Occipital lobe (tissue), 1 donor: ENCODE measurements at regions not wholly inside any gene's neighbourhood (a gene's known extent, or its start where the extent isn't known, plus 50 kb on each side); places are given as distances from the start of the nearest gene placed in this dataset.

Experiments
- DNase-seq: peaks from one replicate; lab custom pipeline; 2025; lab: John Stamatoyannopoulos, UW

- DNase-seq = no peak
Measured at GRCh38 chr3:59450946-59451763, 401.3 kb upstream of the CFAP20DC start.

- DNase-seq = no peak
Measured at GRCh38 chr3:59450437-59450836, 400.6 kb upstream of the CFAP20DC start.

GRCh38 chr3:59446775-59447465 lies 397.1 kb upstream of the CFAP20DC start:
- DNase-seq = no peak

GRCh38 chr3:59444676-59445075 lies 394.9 kb upstream of the CFAP20DC start:
- DNase-seq = no peak

- DNase-seq = no peak
Measured at GRCh38 chr3:59444294-59444671, 394.5 kb upstream of the CFAP20DC start.

GRCh38 chr3:59443618-59444293 lies 393.9 kb upstream of the CFAP20DC start:
- no peak for DNase-seq

GRCh38 chr3:59442046-59442445 lies 392.2 kb upstream of the CFAP20DC start:
- DNase-seq = no peak

- DNase-seq = no peak
Measured at GRCh38 chr3:59440285-59441028, 390.6 kb upstream of the CFAP20DC start.

GRCh38 chr3:59438492-59438891 lies 388.7 kb upstream of the CFAP20DC start:
- DNase-seq = no peak

- no peak for DNase-seq
Measured at GRCh38 chr3:59436164-59436958, 386.5 kb upstream of the CFAP20DC start.

- no peak for DNase-seq
Measured at GRCh38 chr3:59433546-59433945, 383.7 kb upstream of the CFAP20DC start.

- no peak for DNase-seq
Measured at GRCh38 chr3:59432665-59433064, 382.8 kb upstream of the CFAP20DC start.

- DNase-seq = no peak
Measured at GRCh38 chr3:59430341-59430740, 380.5 kb upstream of the CFAP20DC start.

GRCh38 chr3:59429198-59429597 lies 379.4 kb upstream of the CFAP20DC start:
- DNase-seq = no peak

GRCh38 chr3:59426821-59427565 lies 377.2 kb upstream of the CFAP20DC start:
- no peak for DNase-seq

- no peak for DNase-seq
Measured at GRCh38 chr3:59425942-59426341, 376.1 kb upstream of the CFAP20DC start.

- DNase-seq = no peak
Measured at GRCh38 chr3:59425371-59425770, 375.5 kb upstream of the CFAP20DC start.

- no peak for DNase-seq
Measured at GRCh38 chr3:59424268-59425010, 374.6 kb upstream of the CFAP20DC start.

GRCh38 chr3:59423707-59424106 lies 373.9 kb upstream of the CFAP20DC start:
- DNase-seq = no peak
